ENCODE measurements at regions not wholly inside any gene's neighbourhood (a gene's known extent, or its start where the extent isn't known, plus 50 kb on each side); places are given as distances from the start of the nearest gene placed in this dataset.
A peak's percentile ranks its signal among the peaks of the same experiment; 100 is the strongest.

GRCh38 chr13:64274481-64275217 lies 2859.0 kb upstream of the PCDH20 start:
- no peak for FAIRE-seq
- peak; percentile 68 for DNase-seq (ENCODE audit: low read depth, low spot score)
- Histone ChIP-seq H3K27ac (ENCODE audit: insufficient read depth, low read depth, low read length) (no peak overlapping the region), H3K9ac (replicated peaks; ENCODE audit: extremely low read depth, insufficient read depth, low read length) (no peak overlapping the region), H3K9me3 (replicated peaks; ENCODE audit: control insufficient read depth, insufficient read depth, low read length) (no peaks in the 10 kb centered on the region), H2AFZ (ENCODE audit: low read depth, low read length) (no peak overlapping the region), H3K4me3 (replicated peaks in 1 of 3; ENCODE audit: insufficient read depth in 1 of 3, low read depth in 1 of 3, low read length in 3 of 3) (no peak overlapping the region), H3K4me2 (ENCODE audit: insufficient read depth, low read length) (no peak overlapping the region), H3K4me1 (ENCODE audit: control insufficient read depth, extremely low read depth, insufficient read depth, low read length) (no peaks in the 10 kb centered on the region), H3K36me3 (ENCODE audit: control insufficient read depth in 2 of 2, extremely low read depth in 1 of 2, insufficient read depth in 2 of 2, low read length in 2 of 2) (no peaks in the 10 kb centered on the region), H3K79me2 (ENCODE audit: control insufficient read depth, insufficient read depth, low read length) (no peaks in the 10 kb centered on the region), H3K9me1 (replicated peaks; ENCODE audit: control insufficient read depth, extremely low read depth, insufficient read depth, low read length) (no peaks in the 10 kb centered on the region), H3K27me3 (ENCODE audit: control insufficient read depth in 2 of 2, insufficient read depth in 2 of 2, low read length in 2 of 2) (no peaks in the 10 kb centered on the region), H4K20me1 (replicated peaks; ENCODE audit: control insufficient read depth, extremely low read depth, insufficient read depth, low read length) (no peaks in the 10 kb centered on the region)
- BruUV-seq (replicated peaks): no TSS peak
- ChIA-PET CTCF (no interaction called here), POLR2A (no interaction called here)
- TF ChIP-seq JUN (IDR thresholded peaks at IDR 0.05; ENCODE audit: borderline replicate concordance, insufficient read depth, insufficient read length, low read depth) (no peak), EZH2 (IDR thresholded peaks at IDR 0.05; ENCODE audit: borderline replicate concordance, low read depth, low read length, severe bottlenecking) (no peak), POLR2AphosphoS5 (IDR thresholded peaks at IDR 0.05; ENCODE audit: insufficient read depth, low read depth, low read length) (no peak), POLR2A (IDR thresholded peaks at IDR 0.05; ENCODE audit: low read depth, low read length) (no peak)
- dilution Hi-C loops (cut with MboI; ENCODE audit: extremely low pct_ligation_motif_present, low sequenced_read_pairs) (no loop called here), intact Hi-C loops (cut with micrococcal nuclease) (no loop called here)

DNA sequence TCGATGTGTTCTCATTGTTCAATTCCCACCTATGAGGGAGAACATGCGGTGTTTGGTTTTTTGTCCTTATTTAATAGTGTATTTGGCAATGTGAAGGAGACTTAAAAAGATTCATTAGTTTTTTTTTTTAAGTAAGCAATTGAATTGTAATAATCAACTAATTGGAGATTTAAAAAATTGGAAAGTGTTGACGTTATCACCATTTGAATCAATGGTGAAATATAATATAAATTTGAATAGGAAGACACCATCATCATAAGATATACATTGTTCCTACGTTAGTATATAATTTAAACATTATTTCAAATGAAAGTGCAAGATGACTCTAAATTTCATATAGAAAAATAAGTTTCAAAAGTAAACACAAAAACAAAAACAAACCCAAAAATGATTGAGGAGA lies 2858.1 kb upstream of the PCDH20 start:
- no peaks in the 10 kb centered on the region for H3K79me2 ChIP-seq (ENCODE audit: control insufficient read depth, insufficient read depth, low read length)
- ChIA-PET CTCF (no interaction called here), POLR2A (no interaction called here)
- no peaks in the 10 kb centered on the region for H4K20me1 ChIP-seq (replicated peaks; ENCODE audit: control insufficient read depth, extremely low read depth, insufficient read depth, low read length)
- H3K9me1 ChIP-seq (replicated peaks; ENCODE audit: control insufficient read depth, extremely low read depth, insufficient read depth, low read length): no peaks in the 10 kb centered on the region
- DNase-seq (ENCODE audit: low read depth, low spot score) (no peak), FAIRE-seq (no peak)
- H3K4me1 ChIP-seq (ENCODE audit: control insufficient read depth, extremely low read depth, insufficient read depth, low read length): no peaks in the 10 kb centered on the region
- no peaks in the 10 kb centered on the region for H3K36me3 ChIP-seq (ENCODE audit: control insufficient read depth in 2 of 2, extremely low read depth in 1 of 2, insufficient read depth in 2 of 2, low read length in 2 of 2)
- dilution Hi-C loops (cut with MboI; ENCODE audit: extremely low pct_ligation_motif_present, low sequenced_read_pairs): no loop called here
- no peak overlapping the region for H3K4me3 ChIP-seq (replicated peaks in 1 of 3; ENCODE audit: insufficient read depth in 1 of 3, low read depth in 1 of 3, low read length in 3 of 3)
- no peaks in the 10 kb centered on the region for H3K27me3 ChIP-seq (ENCODE audit: control insufficient read depth in 2 of 2, insufficient read depth in 2 of 2, low read length in 2 of 2)
- intact Hi-C loops (cut with micrococcal nuclease): no loop called here
- H2AFZ ChIP-seq (ENCODE audit: low read depth, low read length): no peak overlapping the region
- TF ChIP-seq, protein P1, sequence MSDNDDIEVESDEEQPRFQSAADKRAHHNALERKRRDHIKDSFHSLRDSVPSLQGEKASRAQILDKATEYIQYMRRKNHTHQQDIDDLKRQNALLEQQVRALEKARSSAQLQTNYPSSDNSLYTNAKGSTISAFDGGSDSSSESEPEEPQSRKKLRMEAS (IDR thresholded peaks at IDR 0.05; ENCODE audit: insufficient read depth, insufficient read length): no peak
- TF ChIP-seq MYC (IDR thresholded peaks at IDR 0.05; ENCODE audit: low read depth, low read length) (no peak), GATA2 (IDR thresholded peaks at IDR 0.05; ENCODE audit: insufficient read depth, insufficient read length, low read depth, low read length) (no peak), POLR2AphosphoS5 (IDR thresholded peaks at IDR 0.05; ENCODE audit: insufficient read depth, low read depth, low read length) (no peak)
- no peaks in the 10 kb centered on the region for H3K9me3 ChIP-seq (replicated peaks; ENCODE audit: control insufficient read depth, insufficient read depth, low read length)
- H3K4me2 ChIP-seq (ENCODE audit: insufficient read depth, low read length): no peak overlapping the region
- no peak overlapping the region for H3K27ac ChIP-seq (ENCODE audit: insufficient read depth, low read depth, low read length)
- BruUV-seq (replicated peaks): no TSS peak
- no peak overlapping the region for H3K9ac ChIP-seq (replicated peaks; ENCODE audit: extremely low read depth, insufficient read depth, low read length)

Measured in endothelial cell of umbilical vein (primary cell).